Duodenal mucosa (tissue), 2 donors: ENCODE measurements at regions not wholly inside any gene's neighbourhood (a gene's known extent, or its start where the extent isn't known, plus 50 kb on each side); places are given as distances from the start of the nearest gene placed in this dataset.

Experiments
- H3K27ac ChIP-seq: one replicate; pipeline ENCODE4 v1.7.0; 2013; ENCODE audit warnings: low read depth, low read length
- H3K27me3 ChIP-seq, 2 donors: one replicate each; pipeline ENCODE4 v1.7.0; 2013; ENCODE audit warnings: low read length in 2 of 2, control low read depth in 1 of 2; ENCODE audit not compliant: insufficient read depth in 2 of 2, control insufficient read depth in 1 of 2
- H3K36me3 ChIP-seq, 2 donors: one replicate each; pipeline ENCODE4 v1.7.0; 2013; ENCODE audit warnings: low read length in 2 of 2, control low read depth in 1 of 2; ENCODE audit not compliant: insufficient read depth in 2 of 2, control insufficient read depth in 1 of 2
- H3K4me1 ChIP-seq, 2 donors: one replicate each; pipeline ENCODE4 v1.7.0; 2013; ENCODE audit warnings: low read length in 2 of 2, control low read depth in 1 of 2; ENCODE audit not compliant: insufficient read depth in 2 of 2, control insufficient read depth in 1 of 2
- H3K4me3 ChIP-seq, 2 donors: one replicate each; pipeline ENCODE4 v1.7.0; 2013; ENCODE audit warnings: low read length in 2 of 2, low read depth in 1 of 2
- H3K9ac ChIP-seq, 2 donors: one replicate each; pipeline ENCODE4 v1.7.0; 2013; ENCODE audit warnings: low read length in 2 of 2, low read depth in 1 of 2
- H3K9me3 ChIP-seq, 2 donors: one replicate each; pipeline ENCODE4 v1.7.0; 2013; ENCODE audit warnings: low read length in 2 of 2, control low read depth in 1 of 2; ENCODE audit not compliant: control insufficient read depth in 1 of 2

GRCh38 chr2:145617420-145617819 is 1097.5 kb upstream of the ZEB2 start:
- Histone ChIP-seq H3K27me3 (no peaks in the 10 kb centered on the region), H3K9me3 (no peaks in the 10 kb centered on the region), H3K36me3 (no peaks in the 10 kb centered on the region), H3K27ac (no peak overlapping the region), H3K9ac (no peak overlapping the region), H3K4me1 (no peaks in the 10 kb centered on the region), H3K4me3 (no peak overlapping the region)

- Histone ChIP-seq H3K4me3 (no peak overlapping the region), H3K9ac (no peak overlapping the region), H3K36me3 (no peaks in the 10 kb centered on the region), H3K27me3 (no peaks in the 10 kb centered on the region), H3K4me1 (no peaks in the 10 kb centered on the region), H3K9me3 (no peaks in the 10 kb centered on the region), H3K27ac (no peak overlapping the region)
Observed at GRCh38 chr2:145615626-145616025, 1095.7 kb upstream of the ZEB2 start.

DNA sequence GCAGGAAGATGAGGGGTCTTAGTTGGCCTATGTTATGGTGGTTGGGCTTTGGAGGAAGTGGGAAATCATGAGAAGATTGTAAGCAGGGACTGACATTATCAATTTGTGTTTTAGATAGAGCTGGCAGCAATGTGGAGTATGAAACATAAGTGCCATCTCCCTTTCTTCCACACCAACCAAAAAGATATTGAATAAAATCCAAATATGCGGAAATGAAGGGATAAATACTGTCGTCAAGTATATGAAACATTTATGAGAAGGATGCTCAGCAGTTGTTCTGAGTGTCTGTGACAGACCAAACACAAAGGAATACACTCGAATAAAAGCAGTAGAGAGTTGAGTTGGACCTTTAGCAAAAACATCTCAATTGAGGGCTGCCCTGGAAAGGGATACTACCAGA is 1090.0 kb upstream of the ZEB2 start:
- H3K9me3 ChIP-seq = no peaks in the 10 kb centered on the region
- no peaks in the 10 kb centered on the region for H3K4me1 ChIP-seq
- H3K27me3 ChIP-seq = no peaks in the 10 kb centered on the region
- H3K4me3 ChIP-seq = no peak overlapping the region
- no peak overlapping the region for H3K27ac ChIP-seq
- H3K36me3 ChIP-seq = no peaks in the 10 kb centered on the region
- H3K9ac ChIP-seq = no peak overlapping the region

DNA sequence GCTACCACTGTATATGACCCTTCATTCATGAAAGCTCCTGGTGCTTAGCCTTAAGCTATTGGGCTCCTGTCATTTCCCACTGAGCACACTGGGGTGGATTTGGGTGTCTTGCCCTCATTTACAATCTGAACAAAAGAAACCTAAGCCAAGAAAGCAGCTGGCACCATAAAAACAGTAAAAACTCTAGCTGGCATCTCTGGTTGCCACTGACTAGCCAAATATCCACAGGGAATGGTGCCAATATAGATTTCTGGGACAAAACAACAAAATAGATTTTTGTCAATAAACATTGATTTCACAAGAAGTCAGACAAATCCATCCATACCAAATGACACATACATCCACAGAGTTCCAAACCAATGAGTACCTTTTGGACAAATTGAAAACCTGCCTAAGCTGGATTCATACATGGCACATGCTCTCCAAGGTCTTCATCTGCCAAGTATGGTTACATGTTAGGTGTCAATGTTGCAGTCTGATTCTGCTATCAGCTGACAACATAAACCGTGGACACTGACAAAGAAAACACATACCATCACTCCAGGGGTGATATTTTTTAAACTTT is 1081.5 kb upstream of the ZEB2 start:
- Histone ChIP-seq H3K9me3 (no peaks in the 10 kb centered on the region), H3K4me1 (no peaks in the 10 kb centered on the region), H3K36me3 (no peaks in the 10 kb centered on the region), H3K4me3 (no peak overlapping the region), H3K27me3 (no peaks in the 10 kb centered on the region), H3K27ac (no peak overlapping the region), H3K9ac (no peak overlapping the region)

DNA sequence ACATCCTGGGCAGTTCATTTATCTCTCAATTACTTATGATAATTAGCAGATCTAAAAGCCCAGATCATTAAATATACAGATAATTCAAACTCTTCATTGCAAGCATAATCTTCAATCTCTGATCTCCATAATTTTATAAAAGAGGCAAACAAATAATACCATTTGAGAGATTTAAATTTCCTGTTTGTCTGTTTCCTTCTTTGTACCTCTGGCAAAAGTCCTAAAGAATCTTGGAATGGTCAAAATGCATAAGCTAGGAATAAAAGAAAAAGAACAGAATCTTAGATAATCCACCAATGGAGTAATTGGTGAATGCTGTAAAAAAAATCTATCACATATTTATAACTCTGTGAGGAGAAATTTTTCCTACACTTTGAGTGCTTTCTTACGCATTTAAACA is 1080.9 kb upstream of the ZEB2 start:
- Histone ChIP-seq H3K9ac (no peak overlapping the region), H3K4me1 (no peaks in the 10 kb centered on the region), H3K4me3 (no peak overlapping the region), H3K27me3 (no peaks in the 10 kb centered on the region), H3K9me3 (no peaks in the 10 kb centered on the region), H3K27ac (no peak overlapping the region), H3K36me3 (no peaks in the 10 kb centered on the region)

- no peaks in the 10 kb centered on the region for H3K9me3 ChIP-seq
- H3K4me3 ChIP-seq = no peak overlapping the region
- H3K4me1 ChIP-seq = no peaks in the 10 kb centered on the region
- H3K27ac ChIP-seq = no peak overlapping the region
- no peaks in the 10 kb centered on the region for H3K36me3 ChIP-seq
- H3K9ac ChIP-seq = no peak overlapping the region
- H3K27me3 ChIP-seq = no peaks in the 10 kb centered on the region
Observed at GRCh38 chr2:145599756-145600155, 1079.8 kb upstream of the ZEB2 start.

- Histone ChIP-seq H3K27me3 (no peaks in the 10 kb centered on the region), H3K27ac (no peak overlapping the region)
Observed at GRCh38 chr2:145598434-145598833, 1078.5 kb upstream of the ZEB2 start.

GRCh38 chr2:145597809-145598208 is 1077.9 kb upstream of the ZEB2 start:
- no peak overlapping the region for H3K4me3 ChIP-seq
- H3K27me3 ChIP-seq = no peaks in the 10 kb centered on the region
- H3K27ac ChIP-seq = no peak overlapping the region
- H3K9ac ChIP-seq = no peak overlapping the region
- no peaks in the 10 kb centered on the region for H3K36me3 ChIP-seq
- no peaks in the 10 kb centered on the region for H3K9me3 ChIP-seq
- no peaks in the 10 kb centered on the region for H3K4me1 ChIP-seq

More at GRCh38 chr2:145598434-145598833, 1078.5 kb upstream of the ZEB2 start:
- Histone ChIP-seq H3K9me3 (no peaks in the 10 kb centered on the region), H3K4me3 (no peak overlapping the region), H3K9ac (no peak overlapping the region), H3K4me1 (no peaks in the 10 kb centered on the region), H3K36me3 (no peaks in the 10 kb centered on the region)

- no peaks in the 10 kb centered on the region for H3K9me3 ChIP-seq
- no peak overlapping the region for H3K27ac ChIP-seq
- H3K9ac ChIP-seq = no peak overlapping the region
- no peaks in the 10 kb centered on the region for H3K36me3 ChIP-seq
- no peaks in the 10 kb centered on the region for H3K4me1 ChIP-seq
- no peak overlapping the region for H3K4me3 ChIP-seq
- no peaks in the 10 kb centered on the region for H3K27me3 ChIP-seq
Observed at GRCh38 chr2:145597006-145597405, 1077.1 kb upstream of the ZEB2 start.

- Histone ChIP-seq H3K27ac (no peak overlapping the region), H3K36me3 (no peaks in the 10 kb centered on the region), H3K27me3 (no peaks in the 10 kb centered on the region), H3K4me3 (no peak overlapping the region), H3K9me3 (no peaks in the 10 kb centered on the region), H3K4me1 (no peaks in the 10 kb centered on the region), H3K9ac (no peak overlapping the region)
Observed at GRCh38 chr2:145596416-145596815, 1076.5 kb upstream of the ZEB2 start.

GRCh38 chr2:145595296-145595695 is 1075.4 kb upstream of the ZEB2 start:
- Histone ChIP-seq H3K27ac (no peak overlapping the region), H3K4me1 (no peaks in the 10 kb centered on the region), H3K9ac (no peak overlapping the region), H3K4me3 (no peak overlapping the region), H3K36me3 (no peaks in the 10 kb centered on the region), H3K27me3 (no peaks in the 10 kb centered on the region), H3K9me3 (no peaks in the 10 kb centered on the region)
